Neuronal stem cell (in vitro differentiated cells): ENCODE measurements at regions not wholly inside any gene's neighbourhood (a gene's known extent, or its start where the extent isn't known, plus 50 kb on each side); places are given as distances from the start of the nearest gene placed in this dataset.

Source experiments
- DNase-seq: peaks from one replicate; pipeline ENCODE4 v3.0.0-alpha.2; 2013; ENCODE audit warnings: low spot score
- H2AFZ ChIP-seq: one replicate; pipeline ENCODE4 v1.6.1; 2013; ENCODE audit warnings: mild to moderate bottlenecking, low read length, inconsistent platforms
- H2AK5ac ChIP-seq: 2 replicates; pipeline ENCODE4 v1.6.1; 2013; ENCODE audit warnings: low read depth, mild to moderate bottlenecking, inconsistent platforms, low read length, moderate library complexity, mixed read lengths
- H2BK120ac ChIP-seq: 2 replicates; pipeline ENCODE4 v1.6.1; 2013; ENCODE audit warnings: low read depth, mild to moderate bottlenecking, inconsistent platforms, low read length, moderate library complexity, mixed read lengths
- H2BK12ac ChIP-seq: one replicate; pipeline ENCODE4 v1.6.1; 2013; ENCODE audit warnings: low read length, inconsistent platforms
- H2BK15ac ChIP-seq: 2 replicates; pipeline ENCODE4 v1.6.1; 2013; ENCODE audit warnings: mild to moderate bottlenecking, low read length, inconsistent platforms, mixed read lengths
- H2BK5ac ChIP-seq: one replicate; pipeline ENCODE4 v1.6.1; 2013; ENCODE audit warnings: inconsistent platforms, mild to moderate bottlenecking, low read length, moderate library complexity
- H3K14ac ChIP-seq: one replicate; pipeline ENCODE4 v1.6.1; 2013; ENCODE audit warnings: low read length, inconsistent platforms
- H3K18ac ChIP-seq: 2 replicates; pipeline ENCODE4 v1.6.1; 2013; ENCODE audit warnings: low read length, inconsistent platforms
- H3K23ac ChIP-seq: 2 replicates; pipeline ENCODE4 v1.6.1; 2013; ENCODE audit warnings: low read depth, mild to moderate bottlenecking, mixed read lengths, low read length, inconsistent platforms; ENCODE audit not compliant: poor library complexity
- H3K27ac ChIP-seq: replicated peaks from 3 replicates; pipeline ENCODE4 v1.5.1; 2013; ENCODE audit warnings: low read length, inconsistent platforms
- H3K27me3 ChIP-seq, 3 experiments: 2 replicates each; pipeline ENCODE4 v1.6.1; 2013; ENCODE audit warnings: low read length in 3 of 3, mild to moderate bottlenecking in 2 of 3, inconsistent platforms in 1 of 3, low read depth in 1 of 3, mixed read lengths in 1 of 3, moderate library complexity in 1 of 3; ENCODE audit not compliant: control insufficient read depth in 3 of 3, insufficient read depth in 3 of 3
- H3K36me3 ChIP-seq, 2 donors: replicated peaks in 1 of 2; 2 replicates each; pipeline ENCODE4 v1.6.1; 2013; ENCODE audit warnings: low read length in 2 of 2; ENCODE audit not compliant: control insufficient read depth in 2 of 2, insufficient read depth in 2 of 2
- H3K4ac ChIP-seq: 2 replicates; pipeline ENCODE4 v1.6.1; 2013; ENCODE audit warnings: inconsistent platforms, mild to moderate bottlenecking, low read length, moderate library complexity
- H3K4me1 ChIP-seq, 2 donors: 1 replicate in 1 of 2; 2 replicates in 1 of 2; pipeline ENCODE4 v1.6.1; 2013; ENCODE audit warnings: low read length in 2 of 2, low read depth in 1 of 2; ENCODE audit not compliant: control insufficient read depth in 2 of 2, insufficient read depth in 1 of 2
- H3K4me2 ChIP-seq: one replicate; pipeline ENCODE4 v1.6.1; 2013; ENCODE audit warnings: mild to moderate bottlenecking, low read length, inconsistent platforms; ENCODE audit not compliant: insufficient read depth, poor library complexity, severe bottlenecking
- H3K4me3 ChIP-seq, 2 donors: 2 replicates each; pipeline ENCODE4 v1.5.1; 2013; ENCODE audit warnings: low read length in 2 of 2, mild to moderate bottlenecking in 2 of 2, inconsistent platforms in 1 of 2, moderate library complexity in 1 of 2
- H3K79me1 ChIP-seq: one replicate; pipeline ENCODE4 v1.6.1; 2013; ENCODE audit warnings: low read depth, mild to moderate bottlenecking, inconsistent platforms, low read length, moderate library complexity
- H3K9ac ChIP-seq: one replicate; pipeline ENCODE4 v1.6.1; 2013; ENCODE audit warnings: mild to moderate bottlenecking, low read depth, low read length, inconsistent platforms; ENCODE audit not compliant: poor library complexity
- H3K9me3 ChIP-seq, 2 donors: replicated peaks in 1 of 2; 2 replicates each; pipeline versions ENCODE3 to v1.6.1; 2013; ENCODE audit warnings: low read length in 2 of 2, mild to moderate bottlenecking in 2 of 2, inconsistent platforms in 1 of 2, low read depth in 1 of 2, mixed read lengths in 1 of 2, moderate library complexity in 1 of 2; ENCODE audit not compliant: control insufficient read depth in 2 of 2, insufficient read depth in 1 of 2
- H4K8ac ChIP-seq: one replicate; pipeline ENCODE4 v1.6.1; 2013; ENCODE audit warnings: low read depth, mild to moderate bottlenecking, inconsistent platforms, low read length, moderate library complexity
- H4K91ac ChIP-seq: one replicate; pipeline ENCODE4 v1.6.1; 2013; ENCODE audit warnings: low read length, low read depth, mild to moderate bottlenecking, inconsistent platforms; ENCODE audit not compliant: poor library complexity
- WGBS, 2 donors: extraction: QIAGEN DNeasy Blood & Tissue Kit; methylation state at CpG; one replicate each; pipeline ENCODE4 v1.1.7; 2013; ENCODE audit warnings: missing lambda C conversion rate in 2 of 2, mixed read lengths in 1 of 2; ENCODE audit not compliant: insufficient read length in 2 of 2, insufficient replicate concordance in 1 of 2; ENCODE audit errors: extremely low coverage in 2 of 2; 5-methylcytosine and 5-hydroxymethylcytosine counted together

DNA sequence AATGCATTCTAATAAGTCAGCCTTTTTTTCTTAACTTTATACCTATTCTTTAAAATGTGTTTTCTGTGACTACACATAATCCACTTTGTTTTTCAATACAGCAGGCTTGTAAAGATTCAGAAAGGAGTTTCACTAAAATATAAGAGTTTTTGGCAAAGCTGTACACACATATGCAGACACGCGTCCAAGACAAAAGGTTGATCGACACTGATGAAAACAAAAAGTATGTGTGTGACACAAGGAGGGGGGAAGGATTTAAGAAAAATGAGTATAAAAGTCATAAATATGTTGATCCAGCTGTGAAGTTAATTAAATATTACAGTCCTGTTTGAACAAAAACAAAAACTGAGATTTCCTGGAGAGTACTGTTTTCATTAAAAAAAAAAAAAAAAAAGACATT, 294.5 kb upstream of the RARB start:
- Histone ChIP-seq H3K4me2 (no peak overlapping the region), H2BK15ac (no peak overlapping the region), H2BK5ac (no peak overlapping the region), H2BK120ac (no peak overlapping the region), H3K18ac (no peak overlapping the region), H2AFZ (no peak overlapping the region), H2AK5ac (no peak overlapping the region), H3K27ac (no peak overlapping the region), H3K9ac (no peak overlapping the region), H3K23ac (no peak overlapping the region), H2BK12ac (no peak overlapping the region), H3K36me3 (no peaks in the 10 kb centered on the region), H3K27me3 (no peaks in the 10 kb centered on the region), H3K4ac (no peak overlapping the region), H4K8ac (no peak overlapping the region), H3K9me3 (peaks cover 0 to 24% of the 10 kb centered on the region in 2 donors), H3K79me1 (no peaks in the 10 kb centered on the region), H3K4me3 (no peak overlapping the region), H3K14ac (no peak overlapping the region), H4K91ac (no peak overlapping the region), H3K4me1 (no peaks in the 10 kb centered on the region)
- no CpG with 5 or more reads among the region's 3 CpGs for WGBS, 2 donors
- no peak for DNase-seq

DNA sequence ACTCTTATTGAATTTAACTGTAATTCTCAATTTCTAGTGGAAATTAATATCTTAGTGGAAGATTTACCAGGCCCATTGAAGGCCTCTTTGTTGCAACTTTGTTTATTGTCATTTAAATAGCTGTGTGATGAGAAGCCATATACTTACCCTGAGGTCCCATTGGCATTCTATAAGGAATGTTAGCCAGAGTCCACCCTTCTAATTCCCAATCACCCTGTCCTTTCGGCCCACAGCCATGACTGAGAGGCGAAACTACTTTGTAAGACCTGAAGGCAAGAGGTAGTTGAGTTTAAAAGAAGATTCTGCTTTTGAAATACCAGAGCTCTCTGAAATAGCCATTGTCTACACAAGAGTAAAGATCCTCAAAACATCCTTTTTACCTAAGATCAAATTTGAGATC, 290.5 kb upstream of the RARB start:
- WGBS, 2 donors = no CpG with 5 or more reads among the region's 2 CpGs
- Histone ChIP-seq H2BK5ac (no peak overlapping the region), H3K27me3 (no peaks in the 10 kb centered on the region), H2AFZ (peak overlapping the region; percentile 30), H2BK120ac (no peak overlapping the region), H3K23ac (no peak overlapping the region), H3K79me1 (no peaks in the 10 kb centered on the region), H3K36me3 (no peaks in the 10 kb centered on the region), H4K91ac (no peak overlapping the region), H2AK5ac (no peak overlapping the region), H3K27ac (no peak overlapping the region), H3K4me3 (no peak overlapping the region), H3K18ac (no peak overlapping the region), H3K9ac (no peak overlapping the region), H3K9me3 (peaks cover 0 to 4% of the 10 kb centered on the region in 2 donors), H3K4me1 (no peaks in the 10 kb centered on the region), H2BK12ac (no peak overlapping the region), H3K14ac (no peak overlapping the region), H3K4me2 (no peak overlapping the region), H3K4ac (no peak overlapping the region), H4K8ac (no peak overlapping the region), H2BK15ac (no peak overlapping the region)
- DNase-seq = no peak

DNA sequence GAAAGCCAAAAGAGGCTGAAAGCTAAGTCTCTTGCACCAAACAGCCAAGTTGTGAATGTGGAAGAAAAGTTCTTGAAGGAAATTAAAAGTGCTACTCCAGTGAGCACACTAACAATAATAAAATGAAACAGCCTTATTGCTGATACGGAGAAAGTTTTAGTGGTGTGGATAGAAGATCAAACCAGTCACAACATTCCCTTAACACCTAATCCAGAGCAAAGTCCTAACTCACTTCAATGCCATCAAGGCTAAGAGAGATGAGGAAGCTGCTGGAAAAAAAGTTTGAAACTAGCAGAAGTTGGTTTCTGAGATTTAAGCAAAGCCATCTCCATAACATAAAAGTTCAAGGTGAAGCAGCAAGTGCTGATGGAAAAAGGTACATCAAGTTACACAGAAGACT, 288.8 kb upstream of the RARB start:
- H3K79me1 ChIP-seq = no peaks in the 10 kb centered on the region
- H3K4ac ChIP-seq = no peak overlapping the region
- DNase-seq = no peak
- no peaks in the 10 kb centered on the region for H3K27me3 ChIP-seq
- no peak overlapping the region for H2BK120ac ChIP-seq
- no peak overlapping the region for H3K23ac ChIP-seq
- H3K36me3 ChIP-seq = no peaks in the 10 kb centered on the region
- peaks cover 0 to 4% of the 10 kb centered on the region in 2 donors for H3K4me1 ChIP-seq
- no peak overlapping the region for H3K18ac ChIP-seq
- H4K91ac ChIP-seq = no peak overlapping the region
- H2AK5ac ChIP-seq = no peak overlapping the region
- no peak overlapping the region for H2BK5ac ChIP-seq
- no peak overlapping the region for H3K9ac ChIP-seq
- no peak overlapping the region for H3K14ac ChIP-seq
- no CpG with 5 or more reads among the region's 1 CpG for WGBS, 2 donors
- no peak overlapping the region for H4K8ac ChIP-seq
- H2BK15ac ChIP-seq = no peak overlapping the region
- no peaks in the 10 kb centered on the region for H3K9me3 ChIP-seq
- H3K4me2 ChIP-seq = no peak overlapping the region
- H2AFZ ChIP-seq = no peak overlapping the region
- no peak overlapping the region for H3K27ac ChIP-seq
- H2BK12ac ChIP-seq = no peak overlapping the region
- no peak overlapping the region for H3K4me3 ChIP-seq

DNA sequence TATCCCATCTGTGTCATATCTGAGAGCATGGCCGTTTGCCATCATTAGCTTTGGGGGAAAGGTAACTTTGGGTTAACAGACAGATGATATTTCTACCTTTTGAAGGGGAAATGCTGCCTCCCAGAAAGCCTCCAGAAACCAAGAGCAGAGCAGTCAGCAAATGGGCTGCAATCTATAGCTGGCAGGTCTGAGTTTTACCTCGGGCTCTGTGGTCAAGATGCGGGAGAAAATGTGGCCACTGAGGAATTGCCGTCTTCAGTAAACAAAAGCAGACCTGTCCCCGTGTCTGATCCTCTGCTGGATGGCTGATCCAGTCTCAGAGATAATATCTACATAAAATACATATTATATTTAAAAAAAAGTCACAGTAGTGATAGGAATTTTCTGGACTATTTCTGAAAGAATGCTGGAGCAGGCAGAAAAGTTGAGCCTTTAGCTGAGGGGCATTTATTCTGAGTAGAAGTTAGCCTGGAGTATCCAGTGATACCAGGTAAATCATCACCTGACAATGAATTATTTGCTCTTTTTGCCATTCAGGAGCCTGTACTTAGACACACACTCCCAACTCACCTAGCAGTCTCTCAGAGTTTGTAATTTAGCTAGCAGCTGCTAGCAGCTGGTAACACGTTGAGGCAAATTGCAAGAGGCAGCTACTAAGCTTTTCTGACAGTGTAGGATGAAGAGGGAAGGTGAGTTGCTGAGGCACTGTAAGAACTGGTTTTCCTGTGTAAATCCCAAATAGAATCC, 285.3 kb upstream of the RARB start:
- no peak for DNase-seq
- no peak overlapping the region for H2BK12ac ChIP-seq
- WGBS, 2 donors = no CpG with 5 or more reads among the region's 6 CpGs
- no peak overlapping the region for H3K18ac ChIP-seq
- H2BK5ac ChIP-seq = no peak overlapping the region
- peaks cover 0 to 4% of the 10 kb centered on the region in 2 donors for H3K4me1 ChIP-seq
- no peak overlapping the region for H2BK15ac ChIP-seq
- no peak overlapping the region for H3K4me2 ChIP-seq
- no peak overlapping the region for H2BK120ac ChIP-seq
- no peak overlapping the region for H4K8ac ChIP-seq
- no peaks in the 10 kb centered on the region for H3K27me3 ChIP-seq
- H3K9me3 ChIP-seq = no peaks in the 10 kb centered on the region
- no peak overlapping the region for H4K91ac ChIP-seq
- H3K9ac ChIP-seq = no peak overlapping the region
- H3K27ac ChIP-seq = no peak overlapping the region
- no peaks in the 10 kb centered on the region for H3K36me3 ChIP-seq
- H2AFZ ChIP-seq = no peak overlapping the region
- no peak overlapping the region for H3K23ac ChIP-seq
- no peak overlapping the region for H3K4ac ChIP-seq
- H3K4me3 ChIP-seq = no peak overlapping the region
- H2AK5ac ChIP-seq = no peak overlapping the region
- no peaks in the 10 kb centered on the region for H3K79me1 ChIP-seq
- no peak overlapping the region for H3K14ac ChIP-seq
